Ishikawa (cell line): ENCODE measurements at regions not wholly inside any gene's neighbourhood (a gene's known extent, or its start where the extent isn't known, plus 50 kb on each side); places are given as distances from the start of the nearest gene placed in this dataset.

Source experiments
- CEBPB ChIP-seq: IDR thresholded peaks from 2 replicates; pipeline ENCODE4 v1.6.1; 2012
- CREB1 ChIP-seq: IDR thresholded peaks from 2 replicates; pipeline ENCODE4 v1.6.1; 2012; ENCODE audit warnings: low read depth
- EGR1 ChIP-seq: IDR thresholded peaks from 2 replicates; pipeline ENCODE4 v1.6.1; 2012
- EP300 ChIP-seq: IDR thresholded peaks from 2 replicates; pipeline ENCODE4 v1.6.1; 2012; ENCODE audit warnings: borderline replicate concordance
- FOXM1 ChIP-seq: IDR thresholded peaks from 2 replicates; pipeline ENCODE4 v1.6.1; 2012; ENCODE audit warnings: low read depth, borderline replicate concordance
- NFIC ChIP-seq: IDR thresholded peaks from 2 replicates; pipeline ENCODE4 v1.6.1; 2012
- RAD21 ChIP-seq: IDR thresholded peaks from 2 replicates; pipeline ENCODE4 v1.6.1; 2012; ENCODE audit warnings: low read depth
- TAF1 ChIP-seq: IDR thresholded peaks from 2 replicates; pipeline ENCODE4 v1.6.1; 2012; ENCODE audit warnings: low read depth, mild to moderate bottlenecking
- TCF12 ChIP-seq: IDR thresholded peaks from 2 replicates; pipeline ENCODE4 v1.6.1; 2012; ENCODE audit warnings: low read depth
- TEAD4 ChIP-seq: IDR thresholded peaks from 2 replicates; pipeline ENCODE4 v1.6.1; 2012
- YY1 ChIP-seq: IDR thresholded peaks from 2 replicates; pipeline ENCODE4 v1.6.1; 2012; ENCODE audit warnings: low read depth
- ZBTB7A ChIP-seq: IDR thresholded peaks from 2 replicates; pipeline ENCODE4 v1.6.1; 2012; ENCODE audit warnings: low read depth
- TF ChIP-seq, protein P1 (sequence below): IDR thresholded peaks from 2 replicates; pipeline ENCODE4 v1.6.1; 2012
- TF ChIP-seq, protein P2 (sequence below): IDR thresholded peaks from 2 replicates; pipeline ENCODE4 v1.6.1; 2012
- TF ChIP-seq, protein P3 (sequence below): IDR thresholded peaks from 2 replicates; pipeline ENCODE4 v1.6.1; 2012; ENCODE audit warnings: low read depth, mild to moderate bottlenecking

DNA sequence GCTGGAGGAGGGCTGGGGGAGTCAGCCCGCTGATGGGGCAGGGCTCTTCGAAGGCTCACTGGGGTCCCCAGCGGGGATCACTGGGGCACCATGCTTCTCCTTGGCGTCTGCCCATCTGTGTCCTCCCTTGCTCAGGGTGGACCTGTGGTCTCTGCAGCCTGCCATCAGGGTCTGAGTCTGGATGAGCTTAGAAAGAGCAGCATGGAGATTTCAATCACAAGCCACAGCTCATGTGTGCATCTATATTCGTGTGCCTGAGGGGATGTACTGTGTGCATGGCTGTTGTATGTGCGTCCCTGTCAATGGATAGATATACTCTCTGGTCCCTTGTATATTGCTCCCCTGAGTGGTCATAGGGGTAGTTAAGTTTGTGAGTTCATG lies 126.6 kb upstream of the SDK2 start:
- TF ChIP-seq CREB1, result no peak
- no peak for TF ChIP-seq EP300
- no peak for TF ChIP-seq TCF12
- no peak for TF ChIP-seq ZBTB7A
- TF ChIP-seq CEBPB, result no peak
- TF ChIP-seq EGR1, result no peak
- no peak for TF ChIP-seq FOXM1
- TF ChIP-seq TAF1, result no peak
- TF ChIP-seq TEAD4, result no peak
- TF ChIP-seq YY1, result no peak
- TF ChIP-seq, protein P1, sequence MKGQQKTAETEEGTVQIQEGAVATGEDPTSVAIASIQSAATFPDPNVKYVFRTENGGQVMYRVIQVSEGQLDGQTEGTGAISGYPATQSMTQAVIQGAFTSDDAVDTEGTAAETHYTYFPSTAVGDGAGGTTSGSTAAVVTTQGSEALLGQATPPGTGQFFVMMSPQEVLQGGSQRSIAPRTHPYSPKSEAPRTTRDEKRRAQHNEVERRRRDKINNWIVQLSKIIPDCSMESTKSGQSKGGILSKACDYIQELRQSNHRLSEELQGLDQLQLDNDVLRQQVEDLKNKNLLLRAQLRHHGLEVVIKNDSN, result no peak

DNA sequence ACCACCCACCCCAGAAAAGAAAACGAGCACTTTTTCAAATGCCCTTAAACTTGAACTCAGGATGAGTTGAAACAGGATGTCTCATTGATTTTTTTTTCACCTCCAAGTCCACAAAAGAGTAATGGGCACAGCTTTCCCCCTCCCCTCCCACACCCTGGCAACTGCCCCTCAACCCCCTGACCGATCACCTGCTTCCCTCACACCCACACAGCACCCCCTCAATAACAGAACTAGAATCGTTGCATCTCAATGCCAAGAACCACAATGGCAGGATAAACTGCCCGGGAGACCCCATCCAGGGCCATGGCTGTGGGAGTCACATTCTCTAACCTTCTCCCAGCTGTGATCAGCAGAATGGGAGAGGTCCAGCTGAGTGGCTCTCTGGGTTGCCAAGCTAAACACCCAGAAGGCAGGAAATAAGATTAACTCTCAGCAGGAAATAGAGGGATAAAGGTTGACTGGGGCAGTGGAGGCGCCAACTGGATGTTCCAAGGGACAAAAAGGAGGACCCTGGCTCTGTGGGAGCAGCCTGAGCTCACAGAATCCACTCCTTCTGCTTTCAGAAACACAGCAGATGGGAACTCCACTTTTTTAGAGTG lies 128.0 kb upstream of the SDK2 start:
- TF ChIP-seq TCF12 (no peak), TAF1 (no peak), ZBTB7A (no peak), TEAD4 (no peak), CEBPB (no peak), EP300 (no peak), YY1 (no peak), RAD21 (no peak), FOXM1 (no peak), NFIC (no peak), CREB1 (no peak)
- TF ChIP-seq, protein P1, result no peak
- TF ChIP-seq, protein P2, sequence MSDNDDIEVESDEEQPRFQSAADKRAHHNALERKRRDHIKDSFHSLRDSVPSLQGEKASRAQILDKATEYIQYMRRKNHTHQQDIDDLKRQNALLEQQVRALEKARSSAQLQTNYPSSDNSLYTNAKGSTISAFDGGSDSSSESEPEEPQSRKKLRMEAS, result no peak
- TF ChIP-seq, protein P3, sequence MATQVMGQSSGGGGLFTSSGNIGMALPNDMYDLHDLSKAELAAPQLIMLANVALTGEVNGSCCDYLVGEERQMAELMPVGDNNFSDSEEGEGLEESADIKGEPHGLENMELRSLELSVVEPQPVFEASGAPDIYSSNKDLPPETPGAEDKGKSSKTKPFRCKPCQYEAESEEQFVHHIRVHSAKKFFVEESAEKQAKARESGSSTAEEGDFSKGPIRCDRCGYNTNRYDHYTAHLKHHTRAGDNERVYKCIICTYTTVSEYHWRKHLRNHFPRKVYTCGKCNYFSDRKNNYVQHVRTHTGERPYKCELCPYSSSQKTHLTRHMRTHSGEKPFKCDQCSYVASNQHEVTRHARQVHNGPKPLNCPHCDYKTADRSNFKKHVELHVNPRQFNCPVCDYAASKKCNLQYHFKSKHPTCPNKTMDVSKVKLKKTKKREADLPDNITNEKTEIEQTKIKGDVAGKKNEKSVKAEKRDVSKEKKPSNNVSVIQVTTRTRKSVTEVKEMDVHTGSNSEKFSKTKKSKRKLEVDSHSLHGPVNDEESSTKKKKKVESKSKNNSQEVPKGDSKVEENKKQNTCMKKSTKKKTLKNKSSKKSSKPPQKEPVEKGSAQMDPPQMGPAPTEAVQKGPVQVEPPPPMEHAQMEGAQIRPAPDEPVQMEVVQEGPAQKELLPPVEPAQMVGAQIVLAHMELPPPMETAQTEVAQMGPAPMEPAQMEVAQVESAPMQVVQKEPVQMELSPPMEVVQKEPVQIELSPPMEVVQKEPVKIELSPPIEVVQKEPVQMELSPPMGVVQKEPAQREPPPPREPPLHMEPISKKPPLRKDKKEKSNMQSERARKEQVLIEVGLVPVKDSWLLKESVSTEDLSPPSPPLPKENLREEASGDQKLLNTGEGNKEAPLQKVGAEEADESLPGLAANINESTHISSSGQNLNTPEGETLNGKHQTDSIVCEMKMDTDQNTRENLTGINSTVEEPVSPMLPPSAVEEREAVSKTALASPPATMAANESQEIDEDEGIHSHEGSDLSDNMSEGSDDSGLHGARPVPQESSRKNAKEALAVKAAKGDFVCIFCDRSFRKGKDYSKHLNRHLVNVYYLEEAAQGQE, result no peak

DNA sequence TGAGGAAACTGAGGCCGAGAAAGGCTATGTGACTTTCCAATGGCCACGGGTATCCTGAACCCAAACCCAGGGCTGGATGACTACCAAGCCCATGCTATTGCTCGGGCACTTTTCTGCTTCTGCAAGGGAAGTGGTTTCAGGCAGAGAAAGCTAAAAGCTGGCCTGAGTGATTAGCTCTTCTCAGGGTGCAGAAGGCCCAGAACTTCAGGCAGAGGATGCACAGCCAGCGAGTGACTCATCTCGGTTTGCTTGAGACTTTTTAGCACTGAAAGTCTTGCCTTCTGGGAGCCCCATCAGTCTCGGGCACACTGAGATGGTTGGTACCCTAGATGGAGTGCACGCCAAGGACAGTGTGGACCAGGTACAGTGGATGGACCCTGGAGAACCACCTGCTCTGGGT lies 129.5 kb upstream of the SDK2 start:
- TF ChIP-seq YY1 (no peak), CEBPB (no peak), TEAD4 (no peak), FOXM1 (no peak), CREB1 (no peak), TCF12 (no peak), EGR1 (no peak), TAF1 (no peak), RAD21 (no peak), ZBTB7A (no peak), NFIC (no peak), EP300 (no peak)
- TF ChIP-seq, protein P3, result no peak
- TF ChIP-seq, protein P2, result no peak
- TF ChIP-seq, protein P1, result no peak

DNA sequence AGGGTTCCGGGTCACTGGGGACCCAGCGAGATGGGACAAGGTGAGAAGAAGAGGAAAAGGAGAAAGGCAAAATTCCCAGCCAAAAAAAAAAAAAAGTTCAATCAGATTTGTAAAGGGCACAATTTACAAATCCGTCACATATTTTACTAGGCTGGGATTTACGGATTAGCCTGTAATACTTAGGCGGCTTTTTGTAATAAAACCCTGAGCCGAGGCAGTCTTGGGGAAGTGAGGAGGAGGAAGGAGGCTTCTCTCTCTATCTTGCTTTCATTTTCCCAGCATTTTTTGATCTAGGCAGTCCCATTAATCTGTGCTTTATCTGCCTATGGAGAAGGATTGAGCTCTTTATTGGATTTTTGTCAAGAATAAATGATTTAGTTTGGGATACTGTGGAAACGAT lies 130.6 kb upstream of the SDK2 start:
- no peak for TF ChIP-seq CREB1
- no peak for TF ChIP-seq ZBTB7A
- no peak for TF ChIP-seq TAF1
- TF ChIP-seq NFIC, result no peak
- TF ChIP-seq RAD21, result no peak
- TF ChIP-seq FOXM1, result no peak
- TF ChIP-seq, protein P1, result no peak
